ENCODE measurements at regions not wholly inside any gene's neighbourhood (a gene's known extent, or its start where the extent isn't known, plus 50 kb on each side); places are given as distances from the start of the nearest gene placed in this dataset.

- Histone ChIP-seq H3K27me3 (ENCODE audit: low read depth) (no peaks in the 10 kb centered on the region), H3K9me3 (replicated peaks) (peaks cover 15% of the 10 kb centered on the region), H3K36me3 (no peaks in the 10 kb centered on the region), H3K27ac (replicated peaks) (no peak overlapping the region), H3K4me3 (no peak overlapping the region), H3K4me1 (no peaks in the 10 kb centered on the region)
- TF ChIP-seq CTCF (IDR thresholded peaks at IDR 0.05; ENCODE audit: borderline replicate concordance) = no peak
- intact Hi-C loops (cut with micrococcal nuclease) = no loop called here
- no peak for DNase-seq
Observed at GRCh38 chr4:115675719-115676118, 562.3 kb upstream of the NDST4 start.

- Histone ChIP-seq H3K36me3 (no peaks in the 10 kb centered on the region), H3K27ac (replicated peaks) (no peak overlapping the region), H3K9me3 (replicated peaks) (peaks cover 15% of the 10 kb centered on the region), H3K4me3 (no peak overlapping the region), H3K27me3 (ENCODE audit: low read depth) (no peaks in the 10 kb centered on the region), H3K4me1 (no peaks in the 10 kb centered on the region)
- DNase-seq = no peak
- intact Hi-C loops (cut with micrococcal nuclease) = no loop called here
- TF ChIP-seq CTCF (IDR thresholded peaks at IDR 0.05; ENCODE audit: borderline replicate concordance) = no peak
Observed at GRCh38 chr4:115674485-115674884, 561.1 kb upstream of the NDST4 start.

DNA sequence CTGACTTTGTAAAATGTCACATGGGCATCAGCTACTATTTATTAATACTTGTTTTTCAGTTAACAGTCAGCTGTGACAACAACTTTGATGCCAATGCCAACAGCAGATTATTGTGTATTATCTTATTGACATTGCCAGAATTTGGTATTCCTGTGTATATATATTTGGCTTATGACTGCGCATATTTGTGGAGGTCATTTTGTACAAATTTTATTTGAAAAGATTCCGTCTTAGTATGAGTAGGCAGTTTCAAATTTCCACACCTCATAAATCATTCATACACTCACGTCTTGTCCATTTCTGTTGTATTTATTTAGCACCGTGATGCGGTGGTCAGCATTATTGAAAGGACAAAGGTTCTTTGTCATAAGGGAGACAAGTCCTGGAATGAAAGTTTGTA lies 558.2 kb upstream of the NDST4 start:
- Histone ChIP-seq H3K27ac (replicated peaks) (no peak overlapping the region), H3K4me1 (no peaks in the 10 kb centered on the region), H3K27me3 (ENCODE audit: low read depth) (no peaks in the 10 kb centered on the region), H3K9me3 (replicated peaks) (no peaks in the 10 kb centered on the region), H3K36me3 (no peaks in the 10 kb centered on the region), H3K4me3 (no peak overlapping the region)
- TF ChIP-seq CTCF (IDR thresholded peaks at IDR 0.05; ENCODE audit: borderline replicate concordance) = no peak
- intact Hi-C loops (cut with micrococcal nuclease) = no loop called here
- no peak for DNase-seq

- H3K4me3 ChIP-seq = no peak overlapping the region
- DNase-seq = no peak
- H3K36me3 ChIP-seq = no peaks in the 10 kb centered on the region
- H3K27ac ChIP-seq (replicated peaks) = no peak overlapping the region
- TF ChIP-seq CTCF (IDR thresholded peaks at IDR 0.05; ENCODE audit: borderline replicate concordance) = no peak
- intact Hi-C loops (cut with micrococcal nuclease) = no loop called here
- H3K27me3 ChIP-seq (ENCODE audit: low read depth) = no peaks in the 10 kb centered on the region
- H3K4me1 ChIP-seq = no peaks in the 10 kb centered on the region
- no peaks in the 10 kb centered on the region for H3K9me3 ChIP-seq (replicated peaks)
Observed at GRCh38 chr4:115670930-115671329, 557.5 kb upstream of the NDST4 start.

DNA sequence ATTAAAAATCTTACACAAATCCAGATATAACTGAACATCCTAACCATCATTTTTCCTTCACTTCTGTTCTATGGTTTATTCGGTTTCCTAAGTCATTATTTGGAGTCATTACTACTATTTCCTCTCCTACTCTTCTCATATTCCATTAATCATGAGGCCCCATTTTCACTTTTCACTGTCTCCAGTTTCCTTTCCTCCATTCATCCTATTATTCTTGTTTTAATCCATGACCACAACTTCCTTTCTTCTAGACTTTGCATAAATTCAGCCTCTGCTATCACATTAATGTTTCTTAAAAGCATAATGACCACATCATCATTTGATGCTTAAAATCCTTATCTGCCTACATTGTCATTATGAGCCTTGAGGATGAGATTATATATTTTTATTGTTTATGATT lies 555.0 kb upstream of the NDST4 start:
- no peak for TF ChIP-seq CTCF (IDR thresholded peaks at IDR 0.05; ENCODE audit: borderline replicate concordance)
- no peaks in the 10 kb centered on the region for H3K36me3 ChIP-seq
- no peak overlapping the region for H3K4me3 ChIP-seq
- intact Hi-C loops (cut with micrococcal nuclease) = no loop called here
- H3K27ac ChIP-seq (replicated peaks) = no peak overlapping the region
- no peaks in the 10 kb centered on the region for H3K9me3 ChIP-seq (replicated peaks)
- no peaks in the 10 kb centered on the region for H3K27me3 ChIP-seq (ENCODE audit: low read depth)
- no peak for DNase-seq
- no peaks in the 10 kb centered on the region for H3K4me1 ChIP-seq

DNA sequence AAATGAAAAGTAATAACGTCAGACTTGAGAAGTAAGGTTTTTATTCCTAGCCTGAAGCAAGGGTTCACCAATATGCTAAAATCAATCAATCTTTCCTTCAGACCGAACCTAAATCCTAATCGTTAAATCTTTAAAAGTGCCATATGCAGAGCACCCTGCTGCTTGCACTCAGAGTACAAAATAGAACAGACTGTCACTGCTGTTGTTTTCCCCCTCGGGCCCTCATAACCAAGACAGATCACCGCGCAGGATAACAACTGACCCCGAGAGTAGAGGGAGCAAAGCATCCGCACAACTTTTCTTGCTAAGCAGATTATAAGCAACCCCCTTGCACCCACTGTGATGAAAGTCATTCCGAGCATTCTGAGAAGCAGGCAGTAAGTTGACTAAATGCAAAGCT lies 550.9 kb upstream of the NDST4 start:
- TF ChIP-seq CTCF (IDR thresholded peaks at IDR 0.05; ENCODE audit: borderline replicate concordance) = no peak
- no peak overlapping the region for H3K4me3 ChIP-seq
- intact Hi-C loops (cut with micrococcal nuclease) = no loop called here
- no peak for DNase-seq
- no peaks in the 10 kb centered on the region for H3K27me3 ChIP-seq (ENCODE audit: low read depth)
- no peaks in the 10 kb centered on the region for H3K4me1 ChIP-seq
- no peaks in the 10 kb centered on the region for H3K9me3 ChIP-seq (replicated peaks)
- H3K36me3 ChIP-seq = no peaks in the 10 kb centered on the region
- H3K27ac ChIP-seq (replicated peaks) = no peak overlapping the region

Data from left ventricle myocardium inferior (tissue), 1 donor.